ENCODE measurements at regions not wholly inside any gene's neighbourhood (a gene's known extent, or its start where the extent isn't known, plus 50 kb on each side); places are given as distances from the start of the nearest gene placed in this dataset.

GRCh38 chr7:47153058-47153457 lies 428.9 kb downstream of the TNS3 start:
- TF ChIP-seq, protein P1, sequence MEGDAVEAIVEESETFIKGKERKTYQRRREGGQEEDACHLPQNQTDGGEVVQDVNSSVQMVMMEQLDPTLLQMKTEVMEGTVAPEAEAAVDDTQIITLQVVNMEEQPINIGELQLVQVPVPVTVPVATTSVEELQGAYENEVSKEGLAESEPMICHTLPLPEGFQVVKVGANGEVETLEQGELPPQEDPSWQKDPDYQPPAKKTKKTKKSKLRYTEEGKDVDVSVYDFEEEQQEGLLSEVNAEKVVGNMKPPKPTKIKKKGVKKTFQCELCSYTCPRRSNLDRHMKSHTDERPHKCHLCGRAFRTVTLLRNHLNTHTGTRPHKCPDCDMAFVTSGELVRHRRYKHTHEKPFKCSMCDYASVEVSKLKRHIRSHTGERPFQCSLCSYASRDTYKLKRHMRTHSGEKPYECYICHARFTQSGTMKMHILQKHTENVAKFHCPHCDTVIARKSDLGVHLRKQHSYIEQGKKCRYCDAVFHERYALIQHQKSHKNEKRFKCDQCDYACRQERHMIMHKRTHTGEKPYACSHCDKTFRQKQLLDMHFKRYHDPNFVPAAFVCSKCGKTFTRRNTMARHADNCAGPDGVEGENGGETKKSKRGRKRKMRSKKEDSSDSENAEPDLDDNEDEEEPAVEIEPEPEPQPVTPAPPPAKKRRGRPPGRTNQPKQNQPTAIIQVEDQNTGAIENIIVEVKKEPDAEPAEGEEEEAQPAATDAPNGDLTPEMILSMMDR (IDR thresholded peaks at IDR 0.05): no peak
- TF ChIP-seq POLR2A (IDR thresholded peaks at IDR 0.05): no peak
